Activated CD8-positive, alpha-beta T cell treated with anti-CD3 and anti-CD28 coated beads for 36 hours (primary cell): ENCODE measurements at regions not wholly inside any gene's neighbourhood (a gene's known extent, or its start where the extent isn't known, plus 50 kb on each side); places are given as distances from the start of the nearest gene placed in this dataset.

Experiments
- ATAC-seq: fragments of 200-7000 bp; cut with Tn5 transposase; one replicate; pipeline ENCODE4 v1.10.0; 2021; ENCODE audit warnings: mild to moderate bottlenecking, moderate library complexity
- CTCF ChIA-PET: fragments of 350-600 bp; sonication (Branson Sonifier 250); formaldehyde crosslinking; loops from one replicate; lab custom pipeline; 2021; ENCODE audit warnings: antibody characterized with exemption; lab: Charles Lee
- POLR2A ChIA-PET: fragments of 350-600 bp; sonication (Branson Sonifier 250); formaldehyde crosslinking; loops from one replicate; lab custom pipeline; 2021; ENCODE audit warnings: antibody characterized with exemption; lab: Charles Lee
- DNase-seq: peaks from one replicate; pipeline ENCODE4 v3.0.0-alpha.2; 2020
- H3K27ac Mint-ChIP-seq: one replicate; pipeline ENCODE4 v1.8.0; 2021; ENCODE audit warnings: mild to moderate bottlenecking, mixed read lengths
- H3K27me3 Mint-ChIP-seq: one replicate; pipeline ENCODE4 v1.8.0; 2021; ENCODE audit warnings: mixed read lengths
- H3K36me3 Mint-ChIP-seq: one replicate; pipeline ENCODE4 v1.8.0; 2021; ENCODE audit warnings: low read depth, mixed read lengths
- H3K4me1 Mint-ChIP-seq: one replicate; pipeline ENCODE4 v1.8.0; 2021; ENCODE audit warnings: low read depth, mixed read lengths
- H3K4me3 Mint-ChIP-seq: one replicate; pipeline ENCODE4 v1.8.0; 2021; ENCODE audit warnings: mild to moderate bottlenecking, moderate library complexity, mixed read lengths
- H3K9me3 Mint-ChIP-seq: one replicate; pipeline ENCODE4 v1.8.0; 2021; ENCODE audit warnings: mixed read lengths
- intact Hi-C: fragments of 100-400 bp; cut with micrococcal nuclease; formaldehyde crosslinking; loops from one replicate; pipeline ENCODE4 v1.10.0; 2022
- TF ChIP-seq, protein P1 (sequence below): fragments of 200-600 bp; IDR thresholded peaks from one replicate; pipeline ENCODE4 v1.8.0; 2022; ENCODE audit warnings: antibody characterized with exemption, mild to moderate bottlenecking

DNA sequence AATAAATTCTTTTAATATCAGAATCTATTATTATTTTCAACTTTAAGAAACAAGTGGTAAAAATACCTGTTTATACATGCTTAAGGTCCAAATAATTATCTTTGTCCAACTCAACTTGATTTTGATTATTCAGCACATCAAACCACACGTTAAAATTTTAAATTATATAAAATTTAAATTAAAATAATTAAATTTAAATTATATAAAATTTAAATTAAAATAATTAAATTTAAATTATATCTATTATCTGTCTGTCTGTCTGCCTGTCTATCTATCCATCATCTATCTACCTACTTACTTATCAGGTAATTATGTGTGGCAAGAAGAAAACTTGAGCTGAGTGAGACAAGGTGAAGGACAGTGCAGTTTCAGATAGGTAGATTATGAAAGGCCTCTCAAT lies 605.3 kb upstream of the RIOK2 start:
- Mint-ChIP-seq H3K9me3 (no peaks in the 10 kb centered on the region), H3K4me1 (no peaks in the 10 kb centered on the region), H3K27me3 (no peaks in the 10 kb centered on the region), H3K27ac (no peak overlapping the region), H3K36me3 (no peaks in the 10 kb centered on the region), H3K4me3 (no peak overlapping the region)
- no peak for DNase-seq
- TF ChIP-seq, protein P1, sequence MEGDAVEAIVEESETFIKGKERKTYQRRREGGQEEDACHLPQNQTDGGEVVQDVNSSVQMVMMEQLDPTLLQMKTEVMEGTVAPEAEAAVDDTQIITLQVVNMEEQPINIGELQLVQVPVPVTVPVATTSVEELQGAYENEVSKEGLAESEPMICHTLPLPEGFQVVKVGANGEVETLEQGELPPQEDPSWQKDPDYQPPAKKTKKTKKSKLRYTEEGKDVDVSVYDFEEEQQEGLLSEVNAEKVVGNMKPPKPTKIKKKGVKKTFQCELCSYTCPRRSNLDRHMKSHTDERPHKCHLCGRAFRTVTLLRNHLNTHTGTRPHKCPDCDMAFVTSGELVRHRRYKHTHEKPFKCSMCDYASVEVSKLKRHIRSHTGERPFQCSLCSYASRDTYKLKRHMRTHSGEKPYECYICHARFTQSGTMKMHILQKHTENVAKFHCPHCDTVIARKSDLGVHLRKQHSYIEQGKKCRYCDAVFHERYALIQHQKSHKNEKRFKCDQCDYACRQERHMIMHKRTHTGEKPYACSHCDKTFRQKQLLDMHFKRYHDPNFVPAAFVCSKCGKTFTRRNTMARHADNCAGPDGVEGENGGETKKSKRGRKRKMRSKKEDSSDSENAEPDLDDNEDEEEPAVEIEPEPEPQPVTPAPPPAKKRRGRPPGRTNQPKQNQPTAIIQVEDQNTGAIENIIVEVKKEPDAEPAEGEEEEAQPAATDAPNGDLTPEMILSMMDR = no peak
- ChIA-PET POLR2A (no interaction called here), CTCF (no interaction called here)
- no peak for ATAC-seq
- intact Hi-C loops = no loop called here

DNA sequence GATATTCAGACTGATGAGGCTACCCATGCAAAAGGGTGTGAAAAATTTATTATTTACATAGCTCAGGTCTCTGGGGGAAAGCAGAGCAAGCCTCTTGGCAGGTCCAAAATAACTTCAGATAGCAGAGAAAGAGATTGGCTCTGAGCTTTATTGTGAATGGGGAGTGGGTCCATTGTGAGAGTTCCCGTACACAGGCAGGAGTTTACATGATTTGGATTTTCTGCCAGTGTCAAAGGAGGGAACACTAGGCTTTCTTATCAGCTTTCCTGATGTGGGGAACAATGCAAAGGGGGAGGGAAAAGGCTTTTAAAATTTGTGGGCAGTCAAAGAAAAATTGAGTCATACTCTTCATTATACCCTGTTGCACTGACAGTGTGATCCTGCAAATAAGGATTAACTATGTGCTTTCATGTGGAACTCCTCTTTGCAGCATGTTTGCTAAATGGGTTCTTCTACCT lies 615.0 kb upstream of the RIOK2 start:
- Mint-ChIP-seq H3K4me3 (no peak overlapping the region), H3K4me1 (no peaks in the 10 kb centered on the region), H3K27me3 (no peaks in the 10 kb centered on the region), H3K36me3 (peaks cover 1% of the 10 kb centered on the region), H3K27ac (no peak overlapping the region), H3K9me3 (peaks cover 4% of the 10 kb centered on the region)
- ChIA-PET CTCF (no interaction called here), POLR2A (no interaction called here)
- TF ChIP-seq, protein P1 = no peak
- ATAC-seq (no peak), DNase-seq (no peak)
- intact Hi-C loops = no loop called here

DNA sequence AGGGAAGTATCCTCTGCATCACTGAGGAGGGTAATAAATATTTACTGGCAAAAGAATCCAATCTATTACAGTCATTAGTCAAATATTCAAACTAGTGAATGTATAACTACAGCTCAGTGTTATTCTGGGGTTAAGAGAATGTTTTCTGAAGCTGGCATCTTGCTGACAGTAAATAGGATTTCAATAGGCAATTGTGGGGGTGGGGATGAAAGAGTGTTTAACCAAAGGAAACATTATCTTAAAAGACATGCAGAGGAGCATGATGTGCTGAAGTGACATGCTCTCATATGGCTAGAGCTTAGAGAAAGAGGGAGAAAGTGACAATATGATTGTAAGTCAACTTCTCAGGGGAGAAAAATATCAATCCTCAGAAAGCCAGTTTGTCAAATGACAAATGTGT lies 618.4 kb upstream of the RIOK2 start:
- ChIA-PET CTCF (no interaction called here), POLR2A (no interaction called here)
- no peak overlapping the region for H3K27ac Mint-ChIP-seq
- no peak overlapping the region for H3K4me3 Mint-ChIP-seq
- no peaks in the 10 kb centered on the region for H3K4me1 Mint-ChIP-seq
- TF ChIP-seq, protein P1 = no peak
- no peaks in the 10 kb centered on the region for H3K27me3 Mint-ChIP-seq
- DNase-seq (no peak), ATAC-seq (no peak)
- intact Hi-C loops = no loop called here
- peaks cover 9% of the 10 kb centered on the region for H3K9me3 Mint-ChIP-seq
- peaks cover 1% of the 10 kb centered on the region for H3K36me3 Mint-ChIP-seq

DNA sequence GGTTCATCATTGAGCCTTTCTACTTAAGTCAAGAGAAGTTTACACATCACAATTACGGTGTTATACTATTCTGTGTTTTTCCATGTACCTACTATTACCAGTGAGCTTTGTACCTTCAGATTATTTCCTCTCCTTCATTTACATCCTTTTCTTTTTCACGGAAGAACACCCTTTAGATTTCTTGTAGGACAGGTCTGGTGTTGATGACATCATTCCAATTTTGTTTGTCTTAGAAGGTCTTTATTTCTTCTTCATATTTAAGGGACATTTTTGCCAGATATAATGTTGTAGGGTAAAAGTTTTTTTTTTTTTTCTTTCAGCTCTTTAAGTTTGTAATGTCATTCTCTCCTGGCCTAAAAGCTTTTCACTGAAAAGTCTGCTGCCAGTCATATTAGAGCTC lies 637.1 kb upstream of the RIOK2 start:
- no peak for DNase-seq
- no peak for ATAC-seq
- TF ChIP-seq, protein P1 = no peak
- Mint-ChIP-seq H3K9me3 (peaks cover 8% of the 10 kb centered on the region), H3K27ac (no peak overlapping the region), H3K4me3 (no peak overlapping the region), H3K4me1 (no peaks in the 10 kb centered on the region), H3K27me3 (no peaks in the 10 kb centered on the region), H3K36me3 (no peaks in the 10 kb centered on the region)
- ChIA-PET CTCF (no interaction called here), POLR2A (no interaction called here)
- intact Hi-C loops = no loop called here

DNA sequence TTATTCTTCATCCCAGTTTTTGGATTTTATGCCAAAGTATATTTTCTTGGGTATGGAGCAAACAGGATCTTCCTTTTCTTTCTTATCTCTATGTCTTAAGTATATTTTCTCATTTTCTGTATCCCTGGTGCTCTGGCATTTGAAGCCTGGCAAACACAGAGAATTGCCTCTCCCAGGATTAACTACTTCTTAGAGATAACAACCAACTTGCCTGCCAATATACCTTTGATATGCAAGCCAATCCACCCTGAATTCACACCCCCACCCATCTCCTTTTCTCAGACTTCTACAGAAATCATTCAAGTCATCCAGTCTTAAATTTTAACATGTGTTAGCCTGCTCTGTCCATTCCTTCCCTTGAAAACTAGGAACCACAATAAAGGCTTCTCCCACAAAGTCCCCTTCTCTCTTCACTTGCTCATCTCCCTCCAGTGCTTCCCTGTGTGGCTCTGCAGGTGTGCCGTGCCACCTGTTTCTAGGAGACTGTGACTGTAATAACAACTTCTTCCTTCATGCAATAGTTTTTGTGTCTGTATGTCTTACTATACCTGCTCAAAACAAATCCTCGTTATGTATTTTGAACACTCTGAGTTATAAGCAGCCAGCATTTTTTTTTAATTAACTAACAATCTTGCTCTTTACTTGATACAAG lies 649.7 kb upstream of the RIOK2 start:
- CTCF ChIA-PET = no interaction called here
- no peak for ATAC-seq
- POLR2A ChIA-PET = no interaction called here

More for the DNA sequence above, 649.7 kb upstream of the RIOK2 start:
- TF ChIP-seq, protein P1 = no peak
- peaks cover 5% of the 10 kb centered on the region for H3K9me3 Mint-ChIP-seq
- H3K4me1 Mint-ChIP-seq = no peaks in the 10 kb centered on the region
- H3K27me3 Mint-ChIP-seq = no peaks in the 10 kb centered on the region
- no peak for DNase-seq
- no peaks in the 10 kb centered on the region for H3K36me3 Mint-ChIP-seq
- no peak overlapping the region for H3K4me3 Mint-ChIP-seq
- intact Hi-C loops = no loop called here
- H3K27ac Mint-ChIP-seq = no peak overlapping the region
